GM12872 (cell line): ENCODE measurements at regions not wholly inside any gene's neighbourhood (a gene's known extent, or its start where the extent isn't known, plus 50 kb on each side); places are given as distances from the start of the nearest gene placed in this dataset.

Experiments
- TF ChIP-seq, protein P1 (sequence below): IDR thresholded peaks from 3 replicates; pipeline ENCODE4 v1.5.1; 2011; ENCODE audit warnings: low read depth, mild to moderate bottlenecking, low read length, moderate library complexity; ENCODE audit not compliant: insufficient read depth

DNA sequence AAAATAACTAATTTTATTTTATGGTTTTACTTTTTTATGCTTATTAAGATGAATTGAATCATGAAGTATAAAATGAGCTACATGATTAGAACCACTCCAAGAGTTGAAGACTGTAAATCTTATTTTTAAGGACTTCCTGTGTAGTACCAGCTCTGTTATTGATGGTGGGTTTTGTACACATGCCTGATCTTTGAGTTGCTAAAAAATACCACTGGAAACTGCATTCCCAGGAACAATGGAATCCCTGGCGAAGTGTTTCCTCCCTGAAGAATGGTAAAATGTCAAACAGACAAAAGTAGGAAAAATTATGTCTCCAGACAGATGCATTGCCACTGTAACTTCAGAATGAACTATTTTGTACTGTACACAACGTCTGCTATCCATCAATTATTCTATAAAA is 935.4 kb upstream of the TENM3 start:
- TF ChIP-seq, protein P1, sequence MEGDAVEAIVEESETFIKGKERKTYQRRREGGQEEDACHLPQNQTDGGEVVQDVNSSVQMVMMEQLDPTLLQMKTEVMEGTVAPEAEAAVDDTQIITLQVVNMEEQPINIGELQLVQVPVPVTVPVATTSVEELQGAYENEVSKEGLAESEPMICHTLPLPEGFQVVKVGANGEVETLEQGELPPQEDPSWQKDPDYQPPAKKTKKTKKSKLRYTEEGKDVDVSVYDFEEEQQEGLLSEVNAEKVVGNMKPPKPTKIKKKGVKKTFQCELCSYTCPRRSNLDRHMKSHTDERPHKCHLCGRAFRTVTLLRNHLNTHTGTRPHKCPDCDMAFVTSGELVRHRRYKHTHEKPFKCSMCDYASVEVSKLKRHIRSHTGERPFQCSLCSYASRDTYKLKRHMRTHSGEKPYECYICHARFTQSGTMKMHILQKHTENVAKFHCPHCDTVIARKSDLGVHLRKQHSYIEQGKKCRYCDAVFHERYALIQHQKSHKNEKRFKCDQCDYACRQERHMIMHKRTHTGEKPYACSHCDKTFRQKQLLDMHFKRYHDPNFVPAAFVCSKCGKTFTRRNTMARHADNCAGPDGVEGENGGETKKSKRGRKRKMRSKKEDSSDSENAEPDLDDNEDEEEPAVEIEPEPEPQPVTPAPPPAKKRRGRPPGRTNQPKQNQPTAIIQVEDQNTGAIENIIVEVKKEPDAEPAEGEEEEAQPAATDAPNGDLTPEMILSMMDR, result no peak

DNA sequence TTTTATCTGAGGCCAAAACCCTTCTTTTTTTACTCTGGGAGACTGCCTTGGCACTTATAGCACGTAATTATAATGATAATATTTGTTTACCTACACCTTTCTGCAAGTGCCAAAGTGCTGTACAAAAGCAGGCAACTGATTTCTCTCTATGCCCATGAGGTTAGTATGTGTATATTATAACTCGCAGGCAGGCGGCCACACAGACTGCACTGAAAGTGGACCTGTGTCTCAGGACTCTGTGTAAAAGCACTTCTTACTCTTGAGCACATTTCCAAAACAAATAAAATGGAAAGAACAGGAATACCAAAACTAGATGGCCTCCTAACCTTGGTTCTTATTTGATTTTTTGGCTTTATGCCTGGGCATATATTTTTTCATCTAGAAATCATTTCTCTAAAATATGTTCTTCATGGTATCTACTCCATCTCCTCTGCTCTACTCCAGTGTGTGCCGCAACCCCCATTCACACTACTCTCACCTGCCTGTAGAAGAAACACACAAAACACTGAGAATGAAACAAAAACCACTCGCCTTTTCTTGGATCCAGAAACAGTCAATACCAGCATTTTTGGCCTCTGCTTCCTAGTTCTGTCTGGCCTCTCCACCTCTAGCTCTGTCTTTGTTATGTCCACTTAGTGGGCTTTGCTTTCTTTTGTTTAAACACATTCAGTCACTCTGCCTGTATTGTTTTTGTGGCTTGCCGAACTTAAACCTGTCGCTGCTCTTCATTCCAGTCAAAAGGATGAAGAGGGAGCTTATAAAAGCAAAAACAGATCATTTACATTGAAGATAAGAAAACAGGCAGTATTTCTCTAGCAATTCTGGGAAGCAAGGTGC is 934.5 kb upstream of the TENM3 start:
- TF ChIP-seq, protein P1, result no peak

DNA sequence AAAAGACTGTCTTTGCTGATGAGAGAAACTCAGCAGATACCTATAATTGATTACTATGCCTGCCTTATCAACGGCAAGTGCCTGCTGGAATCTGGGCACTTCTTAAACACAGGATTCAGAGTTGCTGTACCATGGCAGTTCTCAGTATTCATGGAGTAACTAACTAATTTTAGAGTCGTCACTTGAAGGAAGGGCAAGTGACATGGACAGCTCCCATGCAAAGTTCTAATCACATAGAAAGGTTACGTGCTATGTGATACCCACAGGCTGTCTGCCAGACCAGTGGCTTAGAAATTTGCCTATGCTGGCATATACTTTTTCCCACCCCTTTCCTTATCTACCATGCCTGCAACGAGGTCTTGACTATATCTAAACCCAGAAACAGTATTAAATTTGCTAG is 931.1 kb upstream of the TENM3 start:
- TF ChIP-seq, protein P1, result no peak

DNA sequence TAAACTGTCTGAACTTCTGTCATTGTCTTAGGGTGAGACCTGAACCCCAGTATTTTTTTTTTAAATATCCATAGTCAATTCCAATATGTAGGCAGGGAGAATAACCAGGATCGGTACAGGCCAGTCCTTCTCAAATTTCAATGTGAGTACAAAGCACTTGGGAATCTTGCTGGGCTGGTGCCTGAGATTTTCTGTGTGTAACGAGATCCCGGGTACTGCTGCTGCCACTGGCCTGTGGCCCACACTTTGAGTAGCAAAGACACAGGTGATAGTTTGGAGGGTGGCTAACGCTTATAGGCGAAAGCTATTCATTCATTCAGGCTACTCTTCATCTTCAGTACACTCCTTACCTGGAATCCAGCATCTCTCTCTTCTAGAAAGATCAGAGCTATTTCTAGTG is 923.6 kb upstream of the TENM3 start:
- TF ChIP-seq, protein P1, result no peak

DNA sequence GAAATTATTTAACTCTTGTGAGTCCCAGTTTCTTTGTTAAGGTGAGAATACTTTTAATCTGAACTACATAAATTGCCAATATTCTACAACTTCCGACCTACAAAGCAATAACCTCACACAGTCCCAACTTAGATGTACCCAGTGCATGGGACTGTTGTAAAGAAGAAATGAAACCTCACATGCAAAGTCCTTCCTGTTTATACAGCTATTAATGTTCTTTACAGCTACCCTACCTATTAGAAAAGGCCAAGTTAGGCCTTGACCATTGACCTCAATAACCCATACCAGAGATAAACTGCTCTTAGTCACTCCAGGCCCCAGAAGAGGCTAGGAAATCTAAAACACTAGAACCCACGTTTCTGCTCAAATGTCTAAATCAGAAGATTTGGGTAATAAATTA is 920.1 kb upstream of the TENM3 start:
- TF ChIP-seq, protein P1, result no peak

DNA sequence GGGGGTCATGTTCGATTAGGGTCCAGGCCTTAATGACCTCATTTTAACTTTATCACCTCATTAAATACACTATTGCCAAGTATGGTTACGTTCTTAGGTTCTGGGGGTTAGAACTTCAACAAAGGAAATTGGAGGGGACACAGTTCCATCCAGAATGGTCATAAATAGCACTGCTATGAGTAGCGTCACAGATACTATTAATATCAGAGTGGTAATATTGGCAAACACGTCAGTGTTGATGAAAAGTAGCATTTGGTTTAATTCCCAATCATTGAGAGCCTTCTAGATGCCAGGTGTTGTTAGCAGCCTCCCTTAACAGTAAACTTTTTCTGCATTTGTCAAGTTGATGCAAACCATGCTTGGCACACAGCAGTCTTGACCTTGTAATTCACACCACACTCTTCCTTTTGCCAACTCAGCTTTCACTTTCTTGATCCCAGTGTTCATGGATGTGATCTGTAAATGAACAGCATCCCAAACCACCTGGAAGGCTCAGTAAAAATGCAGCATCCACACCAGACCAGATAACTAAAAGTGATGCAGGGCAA is 912.5 kb upstream of the TENM3 start:
- TF ChIP-seq, protein P1, result no peak

DNA sequence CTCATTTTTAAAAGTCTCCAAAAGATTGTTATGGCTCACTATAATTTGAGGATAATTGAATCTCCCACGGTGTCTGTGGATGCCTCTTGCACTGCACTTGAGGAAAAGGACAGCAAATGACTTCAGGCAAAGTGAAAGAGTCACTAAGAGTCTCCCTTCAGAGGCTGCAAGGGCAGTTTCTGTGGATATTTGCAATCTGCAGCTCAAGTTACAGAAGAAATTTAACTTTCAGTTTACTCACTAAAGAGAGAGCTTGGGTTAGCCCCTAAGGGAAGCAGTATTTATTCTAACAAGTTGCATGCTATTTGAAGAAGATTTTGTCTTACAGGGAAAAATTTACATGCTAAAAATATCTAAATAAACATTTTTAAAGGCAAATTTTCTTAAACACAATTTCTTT is 912.0 kb upstream of the TENM3 start:
- TF ChIP-seq, protein P1, result no peak
